ENCODE measurements at regions not wholly inside any gene's neighbourhood (a gene's known extent, or its start where the extent isn't known, plus 50 kb on each side); places are given as distances from the start of the nearest gene placed in this dataset.

DNA sequence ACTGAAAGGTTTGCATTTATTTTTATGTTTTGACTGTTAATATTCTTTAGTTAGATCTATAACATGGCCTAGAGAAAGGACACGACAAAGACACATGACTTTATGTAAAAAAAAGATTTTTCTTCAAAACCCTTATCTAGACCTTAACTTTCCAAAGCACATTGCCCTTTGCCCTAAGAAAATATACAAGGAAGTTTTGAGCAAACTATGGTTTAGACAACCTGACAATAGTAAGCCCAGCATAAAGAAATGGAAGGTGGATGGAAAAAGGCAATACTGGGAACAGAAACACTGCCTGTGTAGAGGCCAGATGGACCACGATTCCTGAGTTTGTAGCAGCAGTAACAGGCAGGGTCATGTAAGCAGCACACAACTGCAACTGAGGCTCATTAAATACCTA lies 724.0 kb downstream of the GALC start:
- CTCF ChIA-PET = interaction anchor here (0.7 kb wide), 1 partner anchor 220 kb away, joined by 3 read pairs; no protein-coding TSS in a partner anchor

DNA sequence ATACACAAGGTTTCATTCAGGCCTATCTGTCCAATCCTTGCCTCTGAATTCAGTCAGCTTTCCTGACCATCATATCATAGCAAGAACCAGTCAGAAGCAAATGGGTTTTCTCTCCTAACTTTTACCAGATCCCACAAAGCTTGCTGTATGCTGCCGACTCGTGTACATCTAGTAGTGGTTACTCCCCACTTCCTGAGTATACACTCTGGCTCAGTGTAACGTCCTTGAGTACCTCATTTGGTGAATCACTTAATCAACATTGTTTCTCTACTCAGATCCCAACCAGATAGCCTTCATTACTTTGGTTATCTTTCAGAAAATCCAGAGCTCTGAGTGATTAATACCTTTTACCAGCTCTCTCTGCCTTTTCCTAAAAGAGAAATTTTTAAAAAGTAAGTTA lies 728.2 kb downstream of the GALC start:
- TF ChIP-seq, protein P1, sequence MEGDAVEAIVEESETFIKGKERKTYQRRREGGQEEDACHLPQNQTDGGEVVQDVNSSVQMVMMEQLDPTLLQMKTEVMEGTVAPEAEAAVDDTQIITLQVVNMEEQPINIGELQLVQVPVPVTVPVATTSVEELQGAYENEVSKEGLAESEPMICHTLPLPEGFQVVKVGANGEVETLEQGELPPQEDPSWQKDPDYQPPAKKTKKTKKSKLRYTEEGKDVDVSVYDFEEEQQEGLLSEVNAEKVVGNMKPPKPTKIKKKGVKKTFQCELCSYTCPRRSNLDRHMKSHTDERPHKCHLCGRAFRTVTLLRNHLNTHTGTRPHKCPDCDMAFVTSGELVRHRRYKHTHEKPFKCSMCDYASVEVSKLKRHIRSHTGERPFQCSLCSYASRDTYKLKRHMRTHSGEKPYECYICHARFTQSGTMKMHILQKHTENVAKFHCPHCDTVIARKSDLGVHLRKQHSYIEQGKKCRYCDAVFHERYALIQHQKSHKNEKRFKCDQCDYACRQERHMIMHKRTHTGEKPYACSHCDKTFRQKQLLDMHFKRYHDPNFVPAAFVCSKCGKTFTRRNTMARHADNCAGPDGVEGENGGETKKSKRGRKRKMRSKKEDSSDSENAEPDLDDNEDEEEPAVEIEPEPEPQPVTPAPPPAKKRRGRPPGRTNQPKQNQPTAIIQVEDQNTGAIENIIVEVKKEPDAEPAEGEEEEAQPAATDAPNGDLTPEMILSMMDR (IDR thresholded peaks at IDR 0.05; ENCODE audit: low read depth, low read length) = no peak
- H3K9me3 ChIP-seq (ENCODE audit: control insufficient read depth, insufficient read depth, low read length) = no peaks in the 10 kb centered on the region
- DNase-seq (ENCODE audit: low read depth, low spot score) = no peak
- CTCF ChIA-PET = no interaction called here
- H3K4me3 ChIP-seq (ENCODE audit: low read depth, low read length) = no peak overlapping the region
- POLR2A ChIA-PET = no interaction called here
- H3K27ac ChIP-seq (ENCODE audit: low read depth, low read length) = no peak overlapping the region
- no peaks in the 10 kb centered on the region for H3K27me3 ChIP-seq (ENCODE audit: control insufficient read depth, insufficient read depth, low read length)

More for the DNA sequence above, 724.0 kb downstream of the GALC start:
- POLR2A ChIA-PET = no interaction called here
- DNase-seq (ENCODE audit: low read depth, low spot score) = no peak
- TF ChIP-seq, protein P1 (IDR thresholded peaks at IDR 0.05; ENCODE audit: low read depth, low read length) = no peak
- Histone ChIP-seq H3K27ac (ENCODE audit: low read depth, low read length) (no peak overlapping the region), H3K4me3 (ENCODE audit: low read depth, low read length) (no peak overlapping the region), H3K27me3 (ENCODE audit: control insufficient read depth, insufficient read depth, low read length) (no peaks in the 10 kb centered on the region), H3K9me3 (ENCODE audit: control insufficient read depth, insufficient read depth, low read length) (no peaks in the 10 kb centered on the region)

DNA sequence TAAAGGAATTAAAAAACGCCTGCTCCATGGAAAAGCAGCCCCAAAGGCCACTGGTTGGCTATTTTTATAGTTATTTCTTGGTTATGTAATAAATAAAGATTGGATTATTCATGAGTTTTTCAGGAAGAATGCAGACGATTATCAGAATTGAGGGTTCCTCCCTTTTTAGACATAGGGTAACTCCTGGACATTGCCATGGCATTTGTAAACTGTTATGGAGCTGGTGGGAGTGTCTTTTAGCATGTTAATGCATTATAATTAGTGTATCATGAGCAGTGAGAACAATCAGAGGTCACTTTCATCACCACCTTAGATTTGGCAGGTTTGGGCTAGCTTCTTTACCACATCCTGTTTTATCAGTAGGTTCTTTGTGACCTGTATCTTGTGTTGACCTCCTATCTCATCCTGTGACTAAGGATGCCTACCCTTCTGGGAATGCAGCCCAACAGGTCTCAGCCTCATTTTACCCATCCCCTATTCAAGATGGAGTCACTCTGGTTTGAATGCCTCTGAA lies 728.7 kb downstream of the GALC start:
- DNase-seq (ENCODE audit: low read depth, low spot score) = no peak
- TF ChIP-seq, protein P1 (IDR thresholded peaks at IDR 0.05; ENCODE audit: low read depth, low read length) = no peak
- Histone ChIP-seq H3K4me3 (ENCODE audit: low read depth, low read length) (no peak overlapping the region), H3K27ac (ENCODE audit: low read depth, low read length) (no peak overlapping the region), H3K27me3 (ENCODE audit: control insufficient read depth, insufficient read depth, low read length) (no peaks in the 10 kb centered on the region), H3K9me3 (ENCODE audit: control insufficient read depth, insufficient read depth, low read length) (no peaks in the 10 kb centered on the region)
- ChIA-PET CTCF (no interaction called here), POLR2A (no interaction called here)

DNA sequence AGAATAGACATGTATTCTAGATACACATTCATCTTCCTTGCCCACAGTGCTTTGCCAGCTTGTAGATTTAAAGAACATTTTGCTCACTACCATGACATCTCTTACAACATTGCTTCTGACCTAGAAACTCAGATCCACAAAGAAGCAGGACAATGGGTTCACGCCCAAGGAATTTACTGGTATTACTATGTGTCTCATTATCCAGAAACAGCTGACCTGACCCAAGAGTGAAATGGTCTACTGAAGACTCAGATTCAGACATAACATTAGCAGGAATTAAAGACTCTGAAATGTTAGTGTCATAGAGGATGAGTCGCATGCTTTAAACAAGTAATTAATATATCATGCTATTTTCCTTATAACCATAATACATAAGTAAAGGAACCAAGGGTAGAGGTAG lies 731.4 kb downstream of the GALC start:
- no peak overlapping the region for H3K27ac ChIP-seq (ENCODE audit: low read depth, low read length)
- no peaks in the 10 kb centered on the region for H3K9me3 ChIP-seq (ENCODE audit: control insufficient read depth, insufficient read depth, low read length)
- ChIA-PET CTCF (no interaction called here), POLR2A (no interaction called here)
- H3K4me3 ChIP-seq (ENCODE audit: low read depth, low read length) = no peak overlapping the region
- TF ChIP-seq, protein P1 (IDR thresholded peaks at IDR 0.05; ENCODE audit: low read depth, low read length) = no peak
- no peaks in the 10 kb centered on the region for H3K27me3 ChIP-seq (ENCODE audit: control insufficient read depth, insufficient read depth, low read length)
- no peak for DNase-seq (ENCODE audit: low read depth, low spot score)

DNA sequence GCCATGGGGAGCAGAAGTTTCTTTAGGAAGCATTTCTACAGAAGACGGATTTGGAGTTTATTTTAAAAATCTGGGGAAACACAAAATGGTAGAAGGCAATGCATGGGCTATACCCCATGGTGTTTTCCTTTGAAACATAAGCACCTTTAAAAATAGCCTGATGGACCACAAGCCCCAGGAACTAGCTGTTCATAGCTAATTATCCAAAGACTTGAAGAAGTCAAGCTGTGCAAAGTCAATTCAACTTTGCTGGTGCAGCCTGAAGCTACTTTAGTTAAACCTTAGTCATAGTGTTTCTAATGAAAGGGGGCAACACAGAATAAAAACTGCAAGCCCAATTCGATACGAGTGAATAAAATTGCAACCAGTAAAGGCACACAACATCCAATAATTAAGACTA lies 732.5 kb downstream of the GALC start:
- Histone ChIP-seq H3K9me3 (ENCODE audit: control insufficient read depth, insufficient read depth, low read length) (no peaks in the 10 kb centered on the region), H3K27ac (ENCODE audit: low read depth, low read length) (no peak overlapping the region), H3K27me3 (ENCODE audit: control insufficient read depth, insufficient read depth, low read length) (no peaks in the 10 kb centered on the region), H3K4me3 (ENCODE audit: low read depth, low read length) (no peak overlapping the region)
- CTCF ChIA-PET = no interaction called here
- DNase-seq (ENCODE audit: low read depth, low spot score) = no peak
- POLR2A ChIA-PET = no interaction called here
- TF ChIP-seq, protein P1 (IDR thresholded peaks at IDR 0.05; ENCODE audit: low read depth, low read length) = no peak

Data from AG04450 (cell line).